ENCODE measurements at regions not wholly inside any gene's neighbourhood (a gene's known extent, or its start where the extent isn't known, plus 50 kb on each side); places are given as distances from the start of the nearest gene placed in this dataset.

- Histone ChIP-seq H3K9ac (ENCODE audit: control insufficient read depth, extremely low read depth, insufficient read depth, low read length) (no peak overlapping the region), H3K9me3 (ENCODE audit: control insufficient read depth, low read depth, low read length) (no peaks in the 10 kb centered on the region), H3K27ac (ENCODE audit: control insufficient read depth, insufficient read depth, low read length) (no peak overlapping the region), H3K4me2 (ENCODE audit: control insufficient read depth, extremely low read depth, insufficient read depth, low read depth, low read length) (no peak overlapping the region), H3K27me3 (ENCODE audit: control insufficient read depth, extremely low read depth, insufficient read depth, low read length) (no peaks in the 10 kb centered on the region), H3K9me1 (ENCODE audit: control insufficient read depth, extremely low read depth, insufficient read depth, low read length) (no peaks in the 10 kb centered on the region), H3K79me2 (ENCODE audit: control insufficient read depth, insufficient read depth, low read length) (no peaks in the 10 kb centered on the region), H3K4me1 (ENCODE audit: control insufficient read depth, extremely low read depth, insufficient read depth, low read length) (no peaks in the 10 kb centered on the region), H2AFZ (ENCODE audit: control insufficient read depth, low read length) (no peak overlapping the region), H4K20me1 (ENCODE audit: control insufficient read depth, extremely low read depth, insufficient read depth, low read length) (no peaks in the 10 kb centered on the region), H3K4me3 (ENCODE audit: control insufficient read depth in 2 of 3, extremely low read depth in 1 of 3, insufficient read depth in 2 of 3, low read depth in 1 of 3, low read length in 3 of 3) (no peak overlapping the region), H3K36me3 (ENCODE audit: control insufficient read depth in 2 of 2, extremely low read depth in 1 of 2, insufficient read depth in 2 of 2, low read length in 2 of 2) (no peaks in the 10 kb centered on the region)
- dilution Hi-C loops (cut with MboI; ENCODE audit: extremely low pct_ligation_motif_present, low sequenced_read_pairs): no loop called here
- no peak for TF ChIP-seq EZH2 (IDR thresholded peaks at IDR 0.05; ENCODE audit: low read length)
- TF ChIP-seq, protein P1, sequence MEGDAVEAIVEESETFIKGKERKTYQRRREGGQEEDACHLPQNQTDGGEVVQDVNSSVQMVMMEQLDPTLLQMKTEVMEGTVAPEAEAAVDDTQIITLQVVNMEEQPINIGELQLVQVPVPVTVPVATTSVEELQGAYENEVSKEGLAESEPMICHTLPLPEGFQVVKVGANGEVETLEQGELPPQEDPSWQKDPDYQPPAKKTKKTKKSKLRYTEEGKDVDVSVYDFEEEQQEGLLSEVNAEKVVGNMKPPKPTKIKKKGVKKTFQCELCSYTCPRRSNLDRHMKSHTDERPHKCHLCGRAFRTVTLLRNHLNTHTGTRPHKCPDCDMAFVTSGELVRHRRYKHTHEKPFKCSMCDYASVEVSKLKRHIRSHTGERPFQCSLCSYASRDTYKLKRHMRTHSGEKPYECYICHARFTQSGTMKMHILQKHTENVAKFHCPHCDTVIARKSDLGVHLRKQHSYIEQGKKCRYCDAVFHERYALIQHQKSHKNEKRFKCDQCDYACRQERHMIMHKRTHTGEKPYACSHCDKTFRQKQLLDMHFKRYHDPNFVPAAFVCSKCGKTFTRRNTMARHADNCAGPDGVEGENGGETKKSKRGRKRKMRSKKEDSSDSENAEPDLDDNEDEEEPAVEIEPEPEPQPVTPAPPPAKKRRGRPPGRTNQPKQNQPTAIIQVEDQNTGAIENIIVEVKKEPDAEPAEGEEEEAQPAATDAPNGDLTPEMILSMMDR (optimal IDR thresholded peaks at IDR 0.05 in 1 of 3, IDR thresholded peaks at IDR 0.05 in 1 of 3, conservative IDR thresholded peaks at IDR 0.05 in 1 of 3; ENCODE audit: extremely low read depth in 1 of 3, insufficient read depth in 2 of 3, low read length in 3 of 3): no peak
- DNase-seq (ENCODE audit: low read depth, low spot score) (no peak), FAIRE-seq (no peak)
Observed at GRCh38 chr2:234850818-234851217, 101.0 kb upstream of the SH3BP4 start.

DNA sequence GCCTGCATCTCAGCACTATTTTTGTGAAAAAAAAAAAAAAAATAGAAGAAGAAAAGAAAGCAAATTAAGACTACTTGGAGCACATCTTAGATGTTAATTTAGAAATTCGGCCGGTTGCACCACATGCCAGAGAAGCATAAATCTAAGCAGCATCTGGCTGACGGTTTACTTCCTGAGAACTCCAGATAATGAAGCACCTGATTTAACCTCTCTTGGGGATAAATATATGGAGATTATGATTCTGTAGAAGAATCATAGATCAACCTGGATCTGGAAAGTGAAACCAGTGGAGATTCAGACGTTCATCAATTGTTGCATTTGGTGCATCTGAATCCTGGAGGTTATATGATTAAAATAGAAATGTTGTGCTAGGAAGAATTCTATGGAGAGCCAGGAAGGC is 102.1 kb upstream of the SH3BP4 start:
- DNase-seq (ENCODE audit: low read depth, low spot score) (no peak), FAIRE-seq (no peak)
- Histone ChIP-seq H4K20me1 (ENCODE audit: control insufficient read depth, extremely low read depth, insufficient read depth, low read length) (no peaks in the 10 kb centered on the region), H3K9me1 (ENCODE audit: control insufficient read depth, extremely low read depth, insufficient read depth, low read length) (no peaks in the 10 kb centered on the region), H3K4me3 (ENCODE audit: control insufficient read depth in 2 of 3, extremely low read depth in 1 of 3, insufficient read depth in 2 of 3, low read depth in 1 of 3, low read length in 3 of 3) (no peak overlapping the region), H3K9me3 (ENCODE audit: control insufficient read depth, low read depth, low read length) (no peaks in the 10 kb centered on the region), H3K4me1 (ENCODE audit: control insufficient read depth, extremely low read depth, insufficient read depth, low read length) (no peaks in the 10 kb centered on the region), H3K79me2 (ENCODE audit: control insufficient read depth, insufficient read depth, low read length) (no peaks in the 10 kb centered on the region), H3K27ac (ENCODE audit: control insufficient read depth, insufficient read depth, low read length) (no peak overlapping the region), H3K9ac (ENCODE audit: control insufficient read depth, extremely low read depth, insufficient read depth, low read length) (no peak overlapping the region), H3K27me3 (ENCODE audit: control insufficient read depth, extremely low read depth, insufficient read depth, low read length) (no peaks in the 10 kb centered on the region), H2AFZ (ENCODE audit: control insufficient read depth, low read length) (no peak overlapping the region), H3K36me3 (ENCODE audit: control insufficient read depth in 2 of 2, extremely low read depth in 1 of 2, insufficient read depth in 2 of 2, low read length in 2 of 2) (no peaks in the 10 kb centered on the region), H3K4me2 (ENCODE audit: control insufficient read depth, extremely low read depth, insufficient read depth, low read depth, low read length) (no peak overlapping the region)
- dilution Hi-C loops (cut with MboI; ENCODE audit: extremely low pct_ligation_motif_present, low sequenced_read_pairs): no loop called here
- TF ChIP-seq, protein P1 (optimal IDR thresholded peaks at IDR 0.05 in 1 of 3, IDR thresholded peaks at IDR 0.05 in 1 of 3, conservative IDR thresholded peaks at IDR 0.05 in 1 of 3; ENCODE audit: extremely low read depth in 1 of 3, insufficient read depth in 2 of 3, low read length in 3 of 3): no peak
- no peak for TF ChIP-seq EZH2 (IDR thresholded peaks at IDR 0.05; ENCODE audit: low read length)

All from keratinocyte (primary cell).